ENCODE measurements at regions not wholly inside any gene's neighbourhood (a gene's known extent, or its start where the extent isn't known, plus 50 kb on each side); places are given as distances from the start of the nearest gene placed in this dataset.

- DNase-seq (ENCODE audit: low read depth): no peak
These were observed 112.1 kb downstream of the DLL1 start for GRCh38 chr6:170178561-170179477.

GRCh38 chr6:170177772-170178560 is 112.9 kb downstream of the DLL1 start:
- DNase-seq (ENCODE audit: low read depth): no peak

GRCh38 chr6:170176898-170177771 is 113.7 kb downstream of the DLL1 start:
- DNase-seq (ENCODE audit: low read depth): no peak

- DNase-seq (ENCODE audit: low read depth): no peak
These were observed 114.6 kb downstream of the DLL1 start for GRCh38 chr6:170176136-170176897.

GRCh38 chr6:170175644-170176135 is 115.2 kb downstream of the DLL1 start:
- DNase-seq (ENCODE audit: low read depth): no peak

- no peak for DNase-seq (ENCODE audit: low read depth)
These were observed 115.9 kb downstream of the DLL1 start for GRCh38 chr6:170174771-170175643.

- no peak for DNase-seq (ENCODE audit: low read depth)
These were observed 116.6 kb downstream of the DLL1 start for GRCh38 chr6:170174124-170174770.

- no peak for DNase-seq (ENCODE audit: low read depth)
These were observed 117.5 kb downstream of the DLL1 start for GRCh38 chr6:170173335-170173881.

GRCh38 chr6:170172825-170173256 is 118.0 kb downstream of the DLL1 start:
- no peak for DNase-seq (ENCODE audit: low read depth)

GRCh38 chr6:170172392-170172791 is 118.5 kb downstream of the DLL1 start:
- DNase-seq (ENCODE audit: low read depth): no peak

GRCh38 chr6:170167657-170168159 is 123.2 kb downstream of the DLL1 start:
- DNase-seq (ENCODE audit: low read depth): no peak

GRCh38 chr6:170166511-170167122 is 124.3 kb downstream of the DLL1 start:
- DNase-seq (ENCODE audit: low read depth): no peak

- DNase-seq (ENCODE audit: low read depth): no peak
These were observed 125.3 kb downstream of the DLL1 start for GRCh38 chr6:170165471-170166117.

GRCh38 chr6:170165085-170165470 is 125.8 kb downstream of the DLL1 start:
- DNase-seq (ENCODE audit: low read depth): no peak

GRCh38 chr6:170164271-170164900 is 126.5 kb downstream of the DLL1 start:
- DNase-seq (ENCODE audit: low read depth): no peak

- no peak for DNase-seq (ENCODE audit: low read depth)
These were observed 127.3 kb downstream of the DLL1 start for GRCh38 chr6:170163405-170164170.

All from HT1080 (cell line).